ENCODE measurements at regions not wholly inside any gene's neighbourhood (a gene's known extent, or its start where the extent isn't known, plus 50 kb on each side); places are given as distances from the start of the nearest gene placed in this dataset.

DNA sequence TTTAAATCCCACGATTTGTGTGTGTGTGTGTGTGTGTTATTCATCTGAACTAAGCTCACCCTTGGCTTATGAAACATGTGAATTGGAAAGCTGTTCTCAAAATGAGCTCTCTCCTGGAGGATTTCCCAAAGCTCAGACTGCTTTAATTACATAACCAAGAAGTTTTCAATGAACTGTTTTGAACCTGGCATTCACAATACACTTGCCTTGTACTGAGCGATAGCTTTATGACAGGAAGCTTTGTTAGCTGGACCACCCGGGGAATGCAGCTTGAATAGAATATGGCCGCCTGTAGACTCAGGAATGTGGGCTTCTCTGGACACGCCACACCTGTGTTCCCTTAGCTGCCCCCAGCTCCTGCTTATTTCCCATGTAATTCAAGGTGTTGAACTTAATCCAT lies 71.4 kb upstream of the PREP start:
- DNase-seq, result no peak

- no peak for DNase-seq
Observed at GRCh38 chr6:105469946-105470345, 67.1 kb upstream of the PREP start.

DNA sequence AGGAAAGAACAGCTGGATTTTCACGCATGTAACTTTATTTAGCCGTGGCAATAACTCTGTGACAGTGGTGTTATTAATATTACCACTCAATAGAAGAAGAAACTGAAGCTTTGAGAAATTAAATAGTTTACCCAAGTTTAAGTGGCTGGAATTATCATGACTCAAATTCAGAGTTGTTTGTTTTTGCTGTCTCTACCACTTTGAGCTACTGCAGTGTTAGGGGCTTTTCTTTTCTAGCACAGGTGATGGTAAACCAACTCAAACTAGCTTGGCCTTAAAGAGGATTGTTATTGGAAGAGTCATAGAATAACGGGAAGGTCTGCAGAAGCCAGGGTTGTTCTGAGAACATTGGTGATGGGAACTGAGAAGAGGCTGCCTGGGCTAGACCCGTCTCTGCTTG lies 66.0 kb upstream of the PREP start:
- no peak for DNase-seq

- DNase-seq, result no peak
Observed at GRCh38 chr6:105460860-105461259, 58.0 kb upstream of the PREP start.

DNA sequence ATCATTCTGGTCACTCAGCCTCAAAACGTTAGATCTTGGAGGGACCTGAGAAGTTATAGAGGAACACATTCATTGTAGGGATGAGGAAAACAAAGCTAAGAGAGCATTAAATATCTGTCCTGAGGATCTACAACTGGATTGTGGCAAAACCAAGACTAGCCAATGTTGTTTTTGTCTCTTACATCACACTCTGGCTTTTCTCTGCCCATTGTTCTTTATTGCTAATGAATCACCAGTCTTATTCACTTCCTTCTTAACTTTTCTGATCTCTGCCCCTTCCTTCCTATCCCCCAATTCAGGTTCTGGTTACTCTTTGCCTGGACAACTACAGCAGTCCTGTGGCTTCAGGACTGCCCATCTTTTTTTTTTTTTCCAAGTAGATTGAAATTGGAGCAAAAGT lies 57.0 kb upstream of the PREP start:
- DNase-seq, result no peak

DNA sequence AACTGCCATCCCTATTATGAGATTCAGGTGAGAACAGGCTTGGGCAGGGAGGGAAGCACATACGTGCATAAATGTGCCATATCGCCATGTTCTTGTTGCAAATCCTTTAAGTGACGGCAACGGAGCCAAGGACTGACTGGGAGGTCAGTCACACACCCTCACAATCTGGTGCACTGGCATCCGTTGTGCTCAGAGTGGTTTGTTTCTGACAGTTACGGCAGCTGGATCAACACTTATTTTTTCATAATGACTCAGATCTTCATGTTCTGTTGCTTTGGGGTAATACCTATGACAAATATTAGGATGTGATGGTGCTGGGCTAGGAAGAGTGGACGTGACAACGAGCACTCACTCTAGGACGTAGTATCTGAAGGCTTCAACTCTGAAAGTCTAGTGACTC lies 56.2 kb upstream of the PREP start:
- peak; percentile 41 for DNase-seq

DNA sequence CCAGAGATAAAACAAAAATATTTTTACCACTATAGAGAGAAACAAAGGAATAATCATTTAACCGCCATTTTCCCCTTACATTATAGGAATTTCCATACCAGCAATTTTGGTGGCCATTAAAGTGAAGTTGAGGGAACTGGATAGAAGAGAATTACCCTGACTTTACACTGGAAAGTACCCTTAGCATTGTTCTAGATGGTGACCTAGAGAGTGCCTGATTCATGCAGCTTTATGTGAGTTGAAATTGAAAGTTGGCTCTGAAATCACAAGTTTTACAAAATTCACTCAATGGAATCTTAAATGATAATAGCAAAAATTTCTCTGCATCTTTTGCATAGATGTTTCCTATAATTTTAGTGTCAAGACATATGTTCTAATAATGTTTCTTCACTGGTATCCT lies 55.7 kb upstream of the PREP start:
- no peak for DNase-seq

DNA sequence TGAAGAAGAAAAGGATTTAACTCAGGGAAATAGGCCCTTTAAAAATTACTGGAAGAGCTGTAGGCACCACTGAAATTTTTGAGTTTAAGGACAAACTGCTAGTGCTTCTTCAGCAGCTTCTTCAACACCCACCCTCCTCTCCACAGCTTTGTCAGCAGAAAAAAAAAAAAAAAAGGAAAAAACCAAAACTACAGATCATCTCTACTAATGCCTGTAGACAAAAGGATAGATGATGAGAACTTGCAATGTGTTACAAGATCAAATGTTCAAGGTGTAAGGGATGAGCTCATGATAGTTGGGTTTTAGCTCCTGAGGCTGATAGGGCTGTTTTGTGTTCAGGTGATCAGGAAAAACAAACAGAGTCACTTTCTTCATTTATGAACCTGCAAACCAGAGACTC lies 55.2 kb upstream of the PREP start:
- no peak for DNase-seq

DNA sequence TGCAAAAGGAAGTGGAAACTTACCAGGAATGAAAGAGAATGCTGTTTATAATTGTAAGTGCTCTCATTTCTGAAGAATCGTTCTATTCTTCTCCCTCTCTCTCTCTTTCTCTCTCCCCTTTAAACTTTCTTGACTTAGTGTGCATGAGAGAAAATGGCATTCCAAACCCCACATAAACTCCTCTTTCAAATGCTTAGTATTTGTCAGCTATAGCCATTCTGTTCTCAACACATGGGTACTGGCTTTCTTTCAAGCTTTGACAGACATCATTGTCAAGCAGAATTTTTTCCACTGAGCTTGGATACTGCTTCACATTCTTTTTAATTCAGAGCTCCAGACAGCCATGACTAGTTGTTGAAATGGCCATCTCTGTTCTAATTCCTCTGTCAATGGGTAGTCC lies 51.1 kb upstream of the PREP start:
- no peak for DNase-seq

- peak; percentile 41 for DNase-seq
Observed at GRCh38 chr6:105452924-105453756, 50.3 kb upstream of the PREP start.
